DOHH2 (cell line): ENCODE measurements at regions not wholly inside any gene's neighbourhood (a gene's known extent, or its start where the extent isn't known, plus 50 kb on each side); places are given as distances from the start of the nearest gene placed in this dataset.

ENCODE experiments used
- H3F3A ChIP-seq: fragments of 200-600 bp; sonication (generic), shearing (Covaris generic); 2 replicates; pipeline ENCODE4 v1.6.0; 2016; ENCODE audit warnings: antibody characterized with exemption, mild to moderate bottlenecking; ENCODE audit not compliant: control insufficient read depth, insufficient read depth
- H3K27ac ChIP-seq: fragments of 200-600 bp; sonication (generic); 2 replicates; pipeline ENCODE4 v1.5.1; 2014; ENCODE audit warnings: low read depth, mild to moderate bottlenecking, low read length, moderate library complexity
- H3K27me3 ChIP-seq: fragments of 200-600 bp; sonication (generic); 2 replicates; pipeline ENCODE4 v1.6.1; 2014; ENCODE audit warnings: mild to moderate bottlenecking, low read length, mixed read lengths; ENCODE audit not compliant: control insufficient read depth
- H3K36me3 ChIP-seq: fragments of 200-600 bp; sonication (generic); 2 replicates; pipeline ENCODE4 v1.6.1; 2014; ENCODE audit warnings: mild to moderate bottlenecking, low read length, moderate library complexity, mixed read lengths; ENCODE audit not compliant: control insufficient read depth
- H3K4me1 ChIP-seq: fragments of 200-600 bp; sonication (generic); 2 replicates; pipeline ENCODE4 v1.6.1; 2014; ENCODE audit warnings: mild to moderate bottlenecking, low read length, mixed read lengths; ENCODE audit not compliant: control insufficient read depth
- H3K4me2 ChIP-seq: fragments of 200-600 bp; sonication (generic); 2 replicates; pipeline ENCODE4 v1.6.0; 2014; ENCODE audit warnings: mild to moderate bottlenecking, low read length, moderate library complexity
- H3K4me3 ChIP-seq: fragments of 200-600 bp; sonication (generic); 2 replicates; pipeline ENCODE4 v1.5.1; 2014; ENCODE audit warnings: mild to moderate bottlenecking, low read length, mixed read lengths
- H3K79me2 ChIP-seq: fragments of 200-600 bp; sonication (generic); 2 replicates; pipeline ENCODE4 v1.6.1; 2014; ENCODE audit warnings: mild to moderate bottlenecking, low read length, mixed read lengths; ENCODE audit not compliant: control insufficient read depth
- H3K9me2 ChIP-seq: fragments of 200-600 bp; sonication (generic); replicated peaks from 2 replicates; pipeline ENCODE4 v1.6.1; 2014; ENCODE audit warnings: mild to moderate bottlenecking, low read length, mixed read lengths; ENCODE audit not compliant: control insufficient read depth
- H3K9me3 ChIP-seq: fragments of 200-600 bp; sonication (generic); 2 replicates; pipeline ENCODE4 v1.6.1; 2014; ENCODE audit warnings: antibody characterized with exemption, low read length, mixed read lengths; ENCODE audit not compliant: control insufficient read depth, insufficient read depth
- H4K20me1 ChIP-seq: fragments of 200-600 bp; sonication (generic); 2 replicates; pipeline ENCODE4 v1.6.0; 2014; ENCODE audit warnings: low read depth, mild to moderate bottlenecking, antibody characterized with exemption, low read length, moderate library complexity; ENCODE audit not compliant: control insufficient read depth, insufficient read depth
- EZH2phosphoT487 ChIP-seq: fragments of 200-600 bp; sonication (generic); IDR thresholded peaks from 2 replicates; pipeline ENCODE4 v1.6.1; 2017; ENCODE audit warnings: borderline replicate concordance, mild to moderate bottlenecking, antibody characterized with exemption, low read length, moderate library complexity, mixed read lengths
- TF ChIP-seq, protein P1 (sequence below): fragments of 200-600 bp; sonication (generic); IDR thresholded peaks from one replicate; pipeline ENCODE4 v1.5.1; 2014; ENCODE audit warnings: antibody characterized with exemption, mild to moderate bottlenecking, low read depth, low read length; ENCODE audit not compliant: poor library complexity, severe bottlenecking

DNA sequence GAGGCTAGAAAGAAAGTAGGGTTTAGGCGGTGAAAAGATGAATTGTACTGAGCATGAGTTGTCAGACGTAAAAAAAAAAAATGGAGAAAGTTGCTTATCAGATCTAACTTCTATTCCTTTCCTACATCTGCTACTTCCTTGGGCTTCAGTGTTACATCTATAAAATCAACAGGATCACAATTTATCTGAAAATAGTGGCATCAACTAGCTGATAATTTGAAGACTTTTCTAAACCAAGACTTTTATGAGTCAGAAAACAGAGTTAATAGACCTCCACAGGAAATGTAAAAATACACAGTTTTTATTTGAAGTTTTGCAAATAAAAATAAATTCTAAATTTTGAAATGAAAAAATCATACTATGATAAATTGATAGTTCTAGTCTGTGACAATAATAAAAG, 399.8 kb downstream of the GRB14 start:
- no peaks in the 10 kb centered on the region for H3K9me3 ChIP-seq
- H3K4me1 ChIP-seq = no peaks in the 10 kb centered on the region
- H3K4me2 ChIP-seq = no peak overlapping the region
- no peaks in the 10 kb centered on the region for H3K79me2 ChIP-seq
- no peaks in the 10 kb centered on the region for H3K9me2 ChIP-seq
- TF ChIP-seq, protein P1, sequence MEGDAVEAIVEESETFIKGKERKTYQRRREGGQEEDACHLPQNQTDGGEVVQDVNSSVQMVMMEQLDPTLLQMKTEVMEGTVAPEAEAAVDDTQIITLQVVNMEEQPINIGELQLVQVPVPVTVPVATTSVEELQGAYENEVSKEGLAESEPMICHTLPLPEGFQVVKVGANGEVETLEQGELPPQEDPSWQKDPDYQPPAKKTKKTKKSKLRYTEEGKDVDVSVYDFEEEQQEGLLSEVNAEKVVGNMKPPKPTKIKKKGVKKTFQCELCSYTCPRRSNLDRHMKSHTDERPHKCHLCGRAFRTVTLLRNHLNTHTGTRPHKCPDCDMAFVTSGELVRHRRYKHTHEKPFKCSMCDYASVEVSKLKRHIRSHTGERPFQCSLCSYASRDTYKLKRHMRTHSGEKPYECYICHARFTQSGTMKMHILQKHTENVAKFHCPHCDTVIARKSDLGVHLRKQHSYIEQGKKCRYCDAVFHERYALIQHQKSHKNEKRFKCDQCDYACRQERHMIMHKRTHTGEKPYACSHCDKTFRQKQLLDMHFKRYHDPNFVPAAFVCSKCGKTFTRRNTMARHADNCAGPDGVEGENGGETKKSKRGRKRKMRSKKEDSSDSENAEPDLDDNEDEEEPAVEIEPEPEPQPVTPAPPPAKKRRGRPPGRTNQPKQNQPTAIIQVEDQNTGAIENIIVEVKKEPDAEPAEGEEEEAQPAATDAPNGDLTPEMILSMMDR = no peak
- TF ChIP-seq EZH2phosphoT487 = no peak
- H4K20me1 ChIP-seq = no peaks in the 10 kb centered on the region
- H3K4me3 ChIP-seq = no peak overlapping the region
- H3K27me3 ChIP-seq = no peaks in the 10 kb centered on the region
- no peaks in the 10 kb centered on the region for H3F3A ChIP-seq
- no peak overlapping the region for H3K27ac ChIP-seq
- no peaks in the 10 kb centered on the region for H3K36me3 ChIP-seq

DNA sequence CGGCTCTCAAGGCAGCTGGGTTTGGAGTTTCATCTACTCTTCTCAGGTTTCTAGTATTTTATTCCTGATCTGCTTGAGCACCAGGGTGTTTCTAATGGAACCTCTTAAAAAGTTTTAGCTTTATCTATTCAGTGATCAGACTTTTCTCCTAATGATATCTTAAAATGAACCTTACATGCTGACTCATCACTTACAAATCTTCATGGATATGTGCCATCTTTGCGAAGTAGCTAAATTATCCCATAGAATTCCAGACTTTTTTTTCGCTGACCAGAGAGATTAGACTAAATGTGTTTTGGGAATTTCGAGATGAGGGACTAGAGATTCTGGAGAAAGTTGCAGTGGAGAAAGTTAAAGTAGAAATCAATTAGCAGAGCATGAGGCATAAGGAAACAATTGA, 401.0 kb downstream of the GRB14 start:
- H3F3A ChIP-seq = no peaks in the 10 kb centered on the region
- H3K4me3 ChIP-seq = no peak overlapping the region
- no peaks in the 10 kb centered on the region for H3K4me1 ChIP-seq
- H3K9me2 ChIP-seq = no peaks in the 10 kb centered on the region
- H3K27me3 ChIP-seq = no peaks in the 10 kb centered on the region
- H4K20me1 ChIP-seq = no peaks in the 10 kb centered on the region
- H3K36me3 ChIP-seq = no peaks in the 10 kb centered on the region
- no peak for TF ChIP-seq EZH2phosphoT487
- TF ChIP-seq, protein P1 = no peak
- H3K79me2 ChIP-seq = no peaks in the 10 kb centered on the region
- H3K27ac ChIP-seq = no peak overlapping the region
- H3K9me3 ChIP-seq = no peaks in the 10 kb centered on the region
- H3K4me2 ChIP-seq = no peak overlapping the region

DNA sequence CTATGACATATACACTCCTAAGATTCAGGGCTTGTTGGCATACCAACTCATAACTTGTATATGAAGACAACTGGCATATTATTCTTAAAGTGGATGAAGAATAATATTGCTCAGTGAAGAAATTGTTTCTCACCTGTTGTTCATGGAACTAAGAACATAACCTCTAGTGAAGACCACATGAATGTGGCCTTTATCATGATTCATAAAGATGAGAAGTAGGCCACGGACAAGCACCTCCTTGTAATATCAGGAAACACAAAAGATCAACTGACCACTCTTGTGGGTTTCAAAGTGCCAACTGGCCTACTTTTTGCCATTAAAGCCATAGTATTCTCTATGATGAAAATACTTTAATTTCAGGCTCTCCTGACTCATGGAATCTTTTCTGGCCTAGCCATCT, 407.4 kb downstream of the GRB14 start:
- Histone ChIP-seq H3K9me2 (no peaks in the 10 kb centered on the region), H3F3A (no peaks in the 10 kb centered on the region), H4K20me1 (no peaks in the 10 kb centered on the region), H3K27me3 (no peaks in the 10 kb centered on the region), H3K9me3 (no peaks in the 10 kb centered on the region), H3K4me2 (no peak overlapping the region), H3K4me3 (no peak overlapping the region), H3K4me1 (no peaks in the 10 kb centered on the region), H3K27ac (no peak overlapping the region), H3K79me2 (no peaks in the 10 kb centered on the region), H3K36me3 (no peaks in the 10 kb centered on the region)
- TF ChIP-seq, protein P1 = no peak
- TF ChIP-seq EZH2phosphoT487 = no peak

DNA sequence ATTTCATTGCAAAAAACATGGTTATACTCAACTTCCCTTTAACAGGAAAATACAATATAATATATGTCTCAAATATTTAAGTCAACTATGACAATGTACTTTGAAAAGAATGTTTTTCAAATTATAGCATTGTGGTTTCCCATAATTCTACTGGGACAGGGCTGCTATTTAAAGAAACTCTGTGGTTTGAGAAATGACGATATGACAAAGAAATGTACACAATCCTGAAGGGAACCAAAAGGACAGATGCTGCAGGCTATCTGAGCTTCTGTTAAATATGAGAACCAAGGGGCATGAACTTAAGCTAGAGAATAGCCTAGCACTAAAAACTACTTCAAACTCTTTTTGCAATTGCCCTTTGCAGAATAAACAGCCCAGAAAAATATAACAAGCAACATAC, 415.9 kb downstream of the GRB14 start:
- no peak overlapping the region for H3K4me3 ChIP-seq

More for the DNA sequence above, 415.9 kb downstream of the GRB14 start:
- H3K27me3 ChIP-seq = no peaks in the 10 kb centered on the region
- no peak overlapping the region for H3K27ac ChIP-seq
- no peaks in the 10 kb centered on the region for H3K4me1 ChIP-seq
- H3F3A ChIP-seq = no peaks in the 10 kb centered on the region
- H3K36me3 ChIP-seq = no peaks in the 10 kb centered on the region
- no peaks in the 10 kb centered on the region for H4K20me1 ChIP-seq
- no peak overlapping the region for H3K4me2 ChIP-seq
- no peaks in the 10 kb centered on the region for H3K9me2 ChIP-seq
- no peak for TF ChIP-seq EZH2phosphoT487
- TF ChIP-seq, protein P1 = no peak
- no peaks in the 10 kb centered on the region for H3K9me3 ChIP-seq
- H3K79me2 ChIP-seq = no peaks in the 10 kb centered on the region
